Esophagus muscularis mucosa (tissue), 4 donors: ENCODE measurements at regions not wholly inside any gene's neighbourhood (a gene's known extent, or its start where the extent isn't known, plus 50 kb on each side); places are given as distances from the start of the nearest gene placed in this dataset.
"Not testable (repeated sequence)": the region's sequence is repeated elsewhere in the genome, so short reads cannot be mapped to it uniquely, and the experiment has no call there.

Experiments
- CTCF ChIP-seq, 3 experiments: fragments of 200-600 bp in 2 of 3; fragments of 450-650 bp in 1 of 3; sonication (generic) in 2 of 3; IDR thresholded peaks; one replicate each; pipeline ENCODE4 v1.5.1; 2017 to 2019; ENCODE audit warnings: antibody characterized with exemption in 3 of 3, mild to moderate bottlenecking in 2 of 3, moderate library complexity in 1 of 3
- EP300 ChIP-seq: sonication (generic); formaldehyde crosslinking; IDR thresholded peaks from one replicate; pipeline ENCODE4 v1.6.1; 2017; ENCODE audit warnings: antibody characterized with exemption
- POLR2A ChIP-seq: fragments of 450-650 bp; IDR thresholded peaks from one replicate; pipeline ENCODE4 v1.6.1; 2017; ENCODE audit warnings: antibody characterized with exemption, moderate library complexity, mild to moderate bottlenecking, low read depth

- TF ChIP-seq CTCF (IDR thresholded peaks at IDR 0.05); POLR2A; EP300: not testable (repeated sequence)
Measured at GRCh38 chr20:29096695-29097094, 2160.8 kb upstream of the DEFB115 start.
